Activated T-helper 2 cell treated with anti-CD3 and anti-CD28 coated beads, Interferon-gamma antibody, Interleukin-2, Interleukin-4, amounts not matched to agents 10 μg/mL and 5 μg/mL and 100 μg/mL, durations not matched to agents 14 hours and 24 hours and 36 hours (primary cell): ENCODE measurements at regions not wholly inside any gene's neighbourhood (a gene's known extent, or its start where the extent isn't known, plus 50 kb on each side); places are given as distances from the start of the nearest gene placed in this dataset.
"Not testable (repeated sequence)": the region's sequence is repeated elsewhere in the genome, so short reads cannot be mapped to it uniquely, and the experiment has no call there.

Source experiments
- DNase-seq: peaks from one replicate; pipeline ENCODE4 v3.0.0; 2021; ENCODE audit warnings: low spot score
- H3K27ac Mint-ChIP-seq: one replicate; pipeline ENCODE4 v1.8.0; 2021; ENCODE audit warnings: mixed read lengths
- H3K27me3 Mint-ChIP-seq: one replicate; pipeline ENCODE4 v1.8.0; 2021; ENCODE audit warnings: low read depth, mixed read lengths
- H3K36me3 Mint-ChIP-seq: one replicate; pipeline ENCODE4 v1.8.0; 2021; ENCODE audit warnings: low read depth, mixed read lengths
- H3K4me1 Mint-ChIP-seq: one replicate; pipeline ENCODE4 v1.8.0; 2021; ENCODE audit warnings: low read depth, mixed read lengths
- H3K4me3 Mint-ChIP-seq: one replicate; pipeline ENCODE4 v1.8.0; 2021; ENCODE audit warnings: low read depth, mild to moderate bottlenecking, moderate library complexity, mixed read lengths
- H3K9me3 Mint-ChIP-seq: one replicate; pipeline ENCODE4 v1.8.0; 2021; ENCODE audit warnings: mixed read lengths
- intact Hi-C: fragments of 100-400 bp; cut with micrococcal nuclease; formaldehyde crosslinking; loops from one replicate; pipeline ENCODE4 v1.15.1; 2023

DNA sequence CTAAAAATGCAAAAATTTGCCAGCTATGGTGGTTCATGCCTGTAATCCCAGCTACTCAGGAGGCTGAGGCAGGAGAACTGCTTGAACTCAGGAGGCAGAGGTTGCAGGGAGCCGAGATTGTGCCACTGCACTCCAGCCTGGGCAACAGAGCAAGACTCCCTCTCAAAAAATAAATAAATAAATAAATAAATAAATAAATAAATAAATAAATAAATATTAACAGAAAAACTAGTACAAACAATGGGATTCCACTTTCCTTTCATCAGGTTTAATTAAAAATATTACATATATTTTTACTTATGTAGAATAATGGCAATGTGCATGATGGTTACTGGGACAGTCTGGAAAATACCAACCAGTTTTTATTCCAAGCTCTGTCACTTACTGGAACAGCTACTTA, 897.5 kb downstream of the PLOD2 start:
- not testable (repeated sequence) for H3K27me3 Mint-ChIP-seq

DNA sequence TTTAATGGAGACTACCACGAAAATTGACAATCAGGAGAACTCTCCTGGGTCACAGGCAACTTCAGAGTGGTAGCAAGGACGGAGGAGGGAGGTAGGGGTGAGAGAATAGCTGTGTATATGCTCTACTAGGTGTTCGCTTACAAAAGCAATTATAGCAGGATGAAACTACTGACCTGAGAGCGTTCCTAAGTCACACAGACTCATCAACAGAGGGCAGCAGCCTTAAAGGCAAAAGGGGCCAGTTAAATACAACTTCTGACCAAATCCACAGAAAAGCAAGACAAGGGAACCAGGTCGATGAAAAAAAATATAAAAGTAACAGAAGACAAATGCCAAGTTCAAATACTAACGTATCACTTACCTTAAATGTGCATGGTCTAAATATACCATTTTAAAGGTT, 894.6 kb downstream of the PLOD2 start:
- no peak for DNase-seq
- Mint-ChIP-seq H3K9me3 (peaks cover 3% of the 10 kb centered on the region), H3K27ac (no peak overlapping the region), H3K4me3 (no peak overlapping the region), H3K36me3 (no peaks in the 10 kb centered on the region), H3K27me3 (no peaks in the 10 kb centered on the region), H3K4me1 (no peaks in the 10 kb centered on the region)
- intact Hi-C loops: no loop called here

More for the DNA sequence above, 897.5 kb downstream of the PLOD2 start:
- intact Hi-C loops, H3K36me3 Mint-ChIP-seq, DNase-seq, H3K4me1 Mint-ChIP-seq, H3K4me3 Mint-ChIP-seq, H3K27ac Mint-ChIP-seq: not testable (repeated sequence)
- H3K9me3 Mint-ChIP-seq: peaks cover 11% of the 10 kb centered on the region

DNA sequence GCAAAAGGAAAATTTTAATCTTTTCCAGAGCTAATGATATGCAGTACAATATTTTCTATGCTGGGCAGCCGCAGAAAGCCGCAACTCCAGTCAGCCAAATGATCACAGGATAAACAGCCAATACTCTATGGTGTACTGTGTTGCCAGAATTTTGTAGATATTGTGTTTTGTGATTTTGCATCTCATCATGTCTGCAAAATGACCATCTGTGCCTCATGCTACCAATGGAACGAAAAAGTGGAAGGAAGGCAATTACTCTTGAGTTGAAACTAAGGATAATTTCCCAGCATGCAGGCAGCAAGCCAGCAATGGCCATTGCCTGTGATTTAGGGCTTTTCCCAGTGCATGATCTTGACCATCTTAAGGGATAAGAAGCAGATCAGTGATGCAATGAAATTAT, 891.9 kb downstream of the PLOD2 start:
- H3K4me3 Mint-ChIP-seq: no peak overlapping the region
- intact Hi-C loops: no loop called here
- no peaks in the 10 kb centered on the region for H3K4me1 Mint-ChIP-seq
- H3K27ac Mint-ChIP-seq: no peak overlapping the region
- no peaks in the 10 kb centered on the region for H3K9me3 Mint-ChIP-seq
- DNase-seq: no peak
- H3K36me3 Mint-ChIP-seq: no peaks in the 10 kb centered on the region
- H3K27me3 Mint-ChIP-seq: no peaks in the 10 kb centered on the region

DNA sequence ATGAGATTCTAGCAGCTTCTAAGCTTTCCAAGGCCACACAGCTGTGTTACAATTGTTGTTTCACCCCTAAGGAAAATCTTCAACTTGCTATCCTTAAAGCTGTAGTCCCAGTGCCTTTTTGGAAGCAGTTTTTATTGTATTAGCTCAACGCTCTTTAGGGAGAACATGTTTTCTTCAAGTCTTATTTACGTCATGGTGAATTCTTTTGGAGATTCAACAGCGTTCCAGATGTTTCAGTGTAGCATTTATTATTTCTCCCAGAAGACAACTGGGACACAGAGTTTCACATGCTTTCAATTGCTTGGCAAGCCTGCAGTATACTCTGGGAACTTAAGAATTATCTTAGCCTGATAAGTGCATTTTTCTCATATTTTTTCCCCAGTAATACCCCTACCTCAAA, 888.3 kb downstream of the PLOD2 start:
- H3K9me3 Mint-ChIP-seq: peaks cover 4% of the 10 kb centered on the region
- H3K27ac Mint-ChIP-seq: no peak overlapping the region
- H3K4me1 Mint-ChIP-seq: no peaks in the 10 kb centered on the region
- DNase-seq: no peak
- intact Hi-C loops: no loop called here
- no peaks in the 10 kb centered on the region for H3K36me3 Mint-ChIP-seq
- no peaks in the 10 kb centered on the region for H3K27me3 Mint-ChIP-seq
- H3K4me3 Mint-ChIP-seq: no peak overlapping the region

DNA sequence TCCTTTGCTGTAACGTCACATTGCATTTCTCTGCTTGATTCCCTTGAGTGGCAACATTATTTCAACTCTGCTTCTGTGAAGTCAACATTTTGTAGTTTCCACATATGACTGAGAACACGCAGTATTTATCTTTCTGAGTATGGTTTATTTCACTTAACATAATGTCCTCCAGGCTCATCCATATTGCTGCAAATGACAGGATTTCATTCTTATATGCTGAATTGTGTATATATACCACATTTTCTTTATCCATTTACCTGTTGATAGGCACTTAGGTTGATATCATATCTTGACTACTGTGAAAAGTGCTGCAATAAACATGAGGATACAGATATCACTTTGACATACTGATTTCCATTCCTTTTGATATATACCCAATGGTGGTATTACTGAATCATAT, 878.5 kb downstream of the PLOD2 start:
- DNase-seq: no peak
- no peaks in the 10 kb centered on the region for H3K4me1 Mint-ChIP-seq
- no peak overlapping the region for H3K27ac Mint-ChIP-seq
- peaks cover 13% of the 10 kb centered on the region for H3K9me3 Mint-ChIP-seq
- no peak overlapping the region for H3K4me3 Mint-ChIP-seq
- intact Hi-C loops: no loop called here
- no peaks in the 10 kb centered on the region for H3K27me3 Mint-ChIP-seq
- H3K36me3 Mint-ChIP-seq: no peaks in the 10 kb centered on the region

DNA sequence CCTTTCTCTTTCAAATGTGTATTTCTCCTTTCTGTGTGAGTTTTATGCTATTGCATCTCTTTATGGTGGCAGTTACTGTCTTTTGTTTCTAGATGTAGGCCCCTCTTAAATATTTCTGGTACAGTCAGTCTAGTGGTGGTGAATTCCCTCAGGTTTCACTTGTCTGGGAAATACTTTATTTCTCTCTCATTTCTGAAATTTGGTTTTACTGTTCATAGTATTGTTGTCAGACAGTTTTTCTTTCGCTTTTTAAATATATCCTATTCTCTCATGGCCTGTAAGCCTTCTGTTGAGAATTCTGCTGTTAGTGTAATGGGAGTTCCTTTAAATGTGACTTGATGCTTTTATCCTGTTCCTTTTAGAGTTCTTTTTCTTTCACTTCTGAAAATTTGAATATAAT, 874.0 kb downstream of the PLOD2 start:
- Mint-ChIP-seq H3K4me3 (no peak overlapping the region), H3K36me3 (no peaks in the 10 kb centered on the region), H3K27me3 (no peaks in the 10 kb centered on the region), H3K4me1 (no peaks in the 10 kb centered on the region), H3K27ac (no peak overlapping the region), H3K9me3 (peaks cover 24% of the 10 kb centered on the region)
- intact Hi-C loops: no loop called here
- DNase-seq: no peak

DNA sequence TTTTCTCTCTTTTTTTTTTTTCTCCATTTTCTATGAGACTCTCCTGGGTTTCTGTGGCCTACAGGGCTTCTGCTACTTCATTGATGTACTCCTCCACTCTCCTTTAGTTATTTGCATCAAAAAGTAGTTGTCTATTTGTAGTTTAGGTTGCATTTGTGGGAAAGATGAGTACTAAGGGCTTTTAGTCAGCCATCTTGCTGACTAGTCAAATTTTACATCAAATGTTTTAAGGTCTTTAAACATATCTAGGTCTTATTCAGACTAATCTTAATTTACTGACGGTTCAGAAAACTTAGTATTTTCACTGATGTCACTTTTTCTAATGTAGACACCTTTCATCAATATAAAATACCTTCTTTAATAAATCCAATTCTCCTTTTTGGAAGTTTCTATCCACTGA, 871.0 kb downstream of the PLOD2 start:
- DNase-seq: no peak
- intact Hi-C loops: no loop called here
- H3K4me3 Mint-ChIP-seq: no peak overlapping the region
- H3K9me3 Mint-ChIP-seq: peaks cover 24% of the 10 kb centered on the region
- H3K27me3 Mint-ChIP-seq: no peaks in the 10 kb centered on the region
- no peak overlapping the region for H3K27ac Mint-ChIP-seq
- no peaks in the 10 kb centered on the region for H3K36me3 Mint-ChIP-seq
- no peaks in the 10 kb centered on the region for H3K4me1 Mint-ChIP-seq

DNA sequence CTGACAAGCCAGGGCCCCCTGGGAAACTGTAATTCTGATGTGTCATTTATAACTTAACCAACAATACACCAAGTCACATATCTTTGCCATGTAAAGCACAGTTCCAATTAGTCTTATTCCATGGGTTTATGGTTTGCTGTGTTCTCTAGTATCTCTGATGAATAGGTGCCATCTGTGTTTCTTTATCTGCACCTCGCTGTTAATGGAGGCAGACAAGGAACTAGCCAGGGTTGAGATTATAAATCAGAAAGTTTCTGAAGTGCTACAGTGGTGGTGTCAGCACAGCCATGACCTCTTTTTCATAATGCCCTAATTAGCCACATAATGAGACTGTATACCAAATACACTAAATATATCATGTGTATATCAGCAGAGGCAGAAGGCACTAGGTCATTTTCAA, 866.4 kb downstream of the PLOD2 start:
- intact Hi-C loops: no loop called here
- DNase-seq: no peak
- no peak overlapping the region for H3K4me3 Mint-ChIP-seq
- H3K4me1 Mint-ChIP-seq: no peaks in the 10 kb centered on the region
- peaks cover 15% of the 10 kb centered on the region for H3K9me3 Mint-ChIP-seq
- H3K36me3 Mint-ChIP-seq: no peaks in the 10 kb centered on the region
- H3K27me3 Mint-ChIP-seq: no peaks in the 10 kb centered on the region
- H3K27ac Mint-ChIP-seq: no peak overlapping the region

DNA sequence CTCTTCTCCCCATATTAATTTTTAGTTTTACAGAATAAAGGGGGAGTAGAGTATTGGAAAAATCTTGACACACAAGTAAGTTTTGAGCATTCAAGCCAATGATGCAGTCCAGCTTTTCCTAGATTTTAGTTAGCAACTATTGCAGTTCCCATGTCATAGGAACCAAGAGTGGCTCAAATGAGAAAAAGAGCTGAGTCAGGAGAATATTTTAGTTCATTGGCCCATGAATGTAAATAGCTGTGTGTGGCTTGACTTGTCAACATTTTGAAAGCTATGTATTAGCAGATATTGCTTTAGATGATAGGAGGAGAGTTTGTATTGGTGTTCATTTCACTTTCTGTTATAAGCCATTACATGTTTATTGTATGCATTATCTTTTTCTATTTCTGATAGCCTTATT, 853.7 kb downstream of the PLOD2 start:
- DNase-seq: no peak
- H3K9me3 Mint-ChIP-seq: peaks cover 4% of the 10 kb centered on the region
- no peak overlapping the region for H3K27ac Mint-ChIP-seq
- no peaks in the 10 kb centered on the region for H3K36me3 Mint-ChIP-seq
- intact Hi-C loops: no loop called here
- no peaks in the 10 kb centered on the region for H3K27me3 Mint-ChIP-seq
- no peaks in the 10 kb centered on the region for H3K4me1 Mint-ChIP-seq
- no peak overlapping the region for H3K4me3 Mint-ChIP-seq

DNA sequence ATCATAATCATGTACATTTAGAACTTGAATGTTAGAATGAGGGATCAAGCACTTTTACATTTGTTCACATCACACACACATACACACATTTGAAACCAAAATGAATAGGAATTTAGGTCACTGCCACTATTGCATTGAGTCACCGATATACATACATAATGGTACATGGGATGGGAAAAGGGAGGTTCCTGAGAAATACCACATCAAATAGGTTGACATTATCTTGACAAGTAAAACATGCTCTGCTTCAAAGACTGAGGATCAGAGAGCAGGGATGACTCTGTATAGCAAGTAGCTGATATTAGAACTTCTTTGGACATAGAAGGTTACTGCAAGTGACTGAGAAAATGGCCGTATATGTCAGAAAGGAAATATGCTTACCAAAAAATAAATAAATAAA, 847.2 kb downstream of the PLOD2 start:
- Mint-ChIP-seq H3K36me3 (no peaks in the 10 kb centered on the region), H3K27ac (no peak overlapping the region), H3K4me3 (no peak overlapping the region), H3K27me3 (no peaks in the 10 kb centered on the region), H3K9me3 (peaks cover 21% of the 10 kb centered on the region), H3K4me1 (no peaks in the 10 kb centered on the region)
- DNase-seq: no peak
- intact Hi-C loops: no loop called here

DNA sequence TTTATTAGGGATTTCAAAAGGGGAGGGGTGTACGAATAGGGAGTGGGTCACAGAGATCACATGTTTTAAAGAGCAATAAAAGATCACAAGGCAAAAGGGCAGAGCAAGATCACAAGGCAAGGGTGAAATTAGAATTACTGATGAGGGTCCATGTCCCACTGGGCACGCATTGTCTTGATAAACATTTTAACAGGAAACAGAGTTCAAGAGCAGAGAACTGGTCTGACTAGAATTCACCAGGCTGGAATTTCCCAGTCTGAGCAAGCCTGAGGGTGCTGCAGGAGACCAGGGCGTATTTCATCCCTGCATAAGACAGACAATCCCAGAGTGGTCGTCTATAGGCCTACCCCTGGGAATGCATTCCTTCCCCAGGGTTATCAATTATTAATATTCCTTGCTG, 844.7 kb downstream of the PLOD2 start:
- H3K27ac Mint-ChIP-seq, H3K27me3 Mint-ChIP-seq, DNase-seq, intact Hi-C loops, H3K36me3 Mint-ChIP-seq, H3K4me1 Mint-ChIP-seq, H3K4me3 Mint-ChIP-seq: not testable (repeated sequence)
- peaks cover 30% of the 10 kb centered on the region for H3K9me3 Mint-ChIP-seq

DNA sequence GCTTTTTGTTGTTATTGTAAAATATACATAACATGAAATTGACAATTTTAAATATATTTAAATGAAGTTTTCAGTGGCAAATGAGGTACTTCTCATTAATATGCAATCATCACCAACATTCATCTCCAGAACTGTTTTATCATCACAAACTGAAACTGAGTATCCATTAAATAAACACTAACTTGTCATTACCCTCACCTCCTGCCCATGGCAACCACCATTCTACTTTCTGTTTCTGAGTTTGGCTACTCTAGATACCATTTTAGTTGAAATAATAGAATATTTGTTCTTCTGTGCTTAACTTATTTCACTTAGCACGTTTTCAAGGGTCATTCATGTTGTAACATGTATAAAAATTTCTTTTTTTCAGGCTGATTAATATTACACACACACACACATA, 834.3 kb downstream of the PLOD2 start:
- H3K9me3 Mint-ChIP-seq: no peaks in the 10 kb centered on the region
- H3K36me3 Mint-ChIP-seq: no peaks in the 10 kb centered on the region
- H3K27me3 Mint-ChIP-seq: no peaks in the 10 kb centered on the region
- H3K4me1 Mint-ChIP-seq: no peaks in the 10 kb centered on the region
- H3K4me3 Mint-ChIP-seq: no peak overlapping the region
- intact Hi-C loops: no loop called here
- DNase-seq: no peak
- no peak overlapping the region for H3K27ac Mint-ChIP-seq

DNA sequence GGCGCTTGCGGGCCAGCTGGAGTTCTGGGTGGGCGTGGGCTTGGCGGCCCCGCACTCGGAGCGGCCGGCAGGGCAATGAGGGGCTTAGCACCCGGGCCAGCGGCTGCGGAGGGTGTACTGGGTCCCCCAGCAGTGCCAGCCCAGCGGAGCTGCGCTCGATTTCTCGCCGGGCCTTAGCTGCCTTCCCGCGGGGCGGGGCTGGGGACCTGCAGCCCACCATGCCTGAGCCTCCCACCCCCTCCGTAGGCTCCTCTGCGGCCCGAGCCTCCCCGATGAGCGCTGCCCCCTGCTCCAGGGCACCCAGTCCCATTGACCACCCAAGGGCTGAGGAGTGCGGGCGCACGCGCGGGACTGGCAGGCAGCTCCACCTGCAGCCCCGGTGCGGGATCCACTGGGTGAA, 827.6 kb downstream of the PLOD2 start:
- H3K4me3 Mint-ChIP-seq, intact Hi-C loops, H3K27me3 Mint-ChIP-seq, H3K9me3 Mint-ChIP-seq, H3K36me3 Mint-ChIP-seq, H3K27ac Mint-ChIP-seq, H3K4me1 Mint-ChIP-seq, DNase-seq: not testable (repeated sequence)

DNA sequence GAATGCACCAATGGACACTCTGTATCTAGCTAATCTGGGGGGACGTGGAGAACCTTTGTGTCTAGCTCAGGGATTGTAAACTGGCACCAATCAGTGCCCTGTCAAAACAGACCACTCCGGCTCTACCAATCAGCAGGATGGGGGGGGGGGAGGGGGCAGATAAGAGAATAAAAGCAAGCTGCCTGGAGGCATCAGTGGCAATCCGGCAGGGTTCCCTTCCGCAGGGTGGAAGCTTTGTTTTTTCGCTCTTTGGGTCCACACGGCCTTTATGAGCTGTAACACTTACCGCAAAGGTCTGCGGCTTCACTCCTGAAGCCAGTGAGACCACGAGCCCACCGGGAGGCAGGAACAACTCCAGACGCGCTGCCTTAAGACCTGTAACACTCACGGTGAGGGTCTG, 827.1 kb downstream of the PLOD2 start:
- intact Hi-C loops: no loop called here
- no peak for DNase-seq
- H3K9me3 Mint-ChIP-seq: peaks cover 3% of the 10 kb centered on the region
- no peaks in the 10 kb centered on the region for H3K36me3 Mint-ChIP-seq
- H3K4me3 Mint-ChIP-seq: no peak overlapping the region
- H3K27me3 Mint-ChIP-seq: no peaks in the 10 kb centered on the region
- H3K4me1 Mint-ChIP-seq: no peaks in the 10 kb centered on the region
- no peak overlapping the region for H3K27ac Mint-ChIP-seq
